Duodenal mucosa (tissue), 2 donors: ENCODE measurements at regions not wholly inside any gene's neighbourhood (a gene's known extent, or its start where the extent isn't known, plus 50 kb on each side); places are given as distances from the start of the nearest gene placed in this dataset.

ENCODE experiments used
- H3K27ac ChIP-seq: one replicate; pipeline ENCODE4 v1.7.0; 2013; ENCODE audit warnings: low read depth, low read length
- H3K27me3 ChIP-seq, 2 donors: one replicate each; pipeline ENCODE4 v1.7.0; 2013; ENCODE audit warnings: low read length in 2 of 2, control low read depth in 1 of 2; ENCODE audit not compliant: insufficient read depth in 2 of 2, control insufficient read depth in 1 of 2
- H3K36me3 ChIP-seq, 2 donors: one replicate each; pipeline ENCODE4 v1.7.0; 2013; ENCODE audit warnings: low read length in 2 of 2, control low read depth in 1 of 2; ENCODE audit not compliant: insufficient read depth in 2 of 2, control insufficient read depth in 1 of 2
- H3K4me1 ChIP-seq, 2 donors: one replicate each; pipeline ENCODE4 v1.7.0; 2013; ENCODE audit warnings: low read length in 2 of 2, control low read depth in 1 of 2; ENCODE audit not compliant: insufficient read depth in 2 of 2, control insufficient read depth in 1 of 2
- H3K4me3 ChIP-seq, 2 donors: one replicate each; pipeline ENCODE4 v1.7.0; 2013; ENCODE audit warnings: low read length in 2 of 2, low read depth in 1 of 2
- H3K9ac ChIP-seq, 2 donors: one replicate each; pipeline ENCODE4 v1.7.0; 2013; ENCODE audit warnings: low read length in 2 of 2, low read depth in 1 of 2
- H3K9me3 ChIP-seq, 2 donors: one replicate each; pipeline ENCODE4 v1.7.0; 2013; ENCODE audit warnings: low read length in 2 of 2, control low read depth in 1 of 2; ENCODE audit not compliant: control insufficient read depth in 1 of 2

DNA sequence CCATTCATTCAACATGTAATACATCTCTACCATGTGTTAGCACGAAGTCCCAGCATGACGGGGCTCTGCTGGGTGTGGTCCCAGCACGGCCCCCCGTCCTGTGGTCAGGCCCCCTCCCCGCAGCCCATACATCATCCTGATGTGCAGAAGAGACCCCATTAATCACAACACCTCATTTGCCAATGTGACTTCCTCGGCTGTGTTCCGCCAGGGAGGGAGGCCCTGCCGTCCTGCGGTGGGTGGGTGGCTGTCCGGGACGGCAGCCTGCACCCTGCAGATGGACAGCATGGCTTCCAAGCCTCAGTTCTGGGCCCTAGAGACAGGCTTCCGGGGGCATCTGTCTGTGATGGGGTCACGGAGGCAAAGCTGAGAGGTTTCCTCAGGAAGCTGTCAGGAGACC, 254.0 kb downstream of the CYP26B1 start:
- Histone ChIP-seq H3K4me3 (no peak overlapping the region), H3K4me1 (no peaks in the 10 kb centered on the region), H3K9ac (no peak overlapping the region)

GRCh38 chr2:71892896-71893295, 254.8 kb downstream of the CYP26B1 start:
- Histone ChIP-seq H3K9me3 (no peaks in the 10 kb centered on the region), H3K36me3 (no peaks in the 10 kb centered on the region)

More for the DNA sequence above, 254.0 kb downstream of the CYP26B1 start:
- Histone ChIP-seq H3K27ac (no peak overlapping the region), H3K36me3 (no peaks in the 10 kb centered on the region), H3K27me3 (peaks cover 0 to 7% of the 10 kb centered on the region in 2 donors), H3K9me3 (no peaks in the 10 kb centered on the region)

GRCh38 chr2:71892423-71892730, 255.3 kb downstream of the CYP26B1 start:
- no peak overlapping the region for H3K27ac ChIP-seq
- no peak overlapping the region for H3K9ac ChIP-seq
- H3K27me3 ChIP-seq, result peaks cover 0 to 7% of the 10 kb centered on the region in 2 donors
- H3K36me3 ChIP-seq, result no peaks in the 10 kb centered on the region
- no peaks in the 10 kb centered on the region for H3K9me3 ChIP-seq
- H3K4me3 ChIP-seq, result no peak overlapping the region
- no peaks in the 10 kb centered on the region for H3K4me1 ChIP-seq

More at GRCh38 chr2:71892896-71893295, 254.8 kb downstream of the CYP26B1 start:
- H3K4me1 ChIP-seq, result no peaks in the 10 kb centered on the region
- no peak overlapping the region for H3K27ac ChIP-seq
- H3K27me3 ChIP-seq, result peaks cover 0 to 7% of the 10 kb centered on the region in 2 donors
- no peak overlapping the region for H3K9ac ChIP-seq
- H3K4me3 ChIP-seq, result no peak overlapping the region

GRCh38 chr2:71891719-71892422, 255.8 kb downstream of the CYP26B1 start:
- H3K9me3 ChIP-seq, result no peaks in the 10 kb centered on the region
- H3K4me3 ChIP-seq, result no peak overlapping the region
- no peak overlapping the region for H3K9ac ChIP-seq

GRCh38 chr2:71891155-71891554, 256.5 kb downstream of the CYP26B1 start:
- no peaks in the 10 kb centered on the region for H3K4me1 ChIP-seq
- H3K9ac ChIP-seq, result no peak overlapping the region
- no peak overlapping the region for H3K4me3 ChIP-seq
- peaks cover 0 to 7% of the 10 kb centered on the region in 2 donors for H3K27me3 ChIP-seq
- H3K27ac ChIP-seq, result no peak overlapping the region
- no peaks in the 10 kb centered on the region for H3K36me3 ChIP-seq
- H3K9me3 ChIP-seq, result no peaks in the 10 kb centered on the region

More at GRCh38 chr2:71891719-71892422, 255.8 kb downstream of the CYP26B1 start:
- Histone ChIP-seq H3K27ac (no peak overlapping the region), H3K36me3 (no peaks in the 10 kb centered on the region), H3K27me3 (peaks cover 0 to 7% of the 10 kb centered on the region in 2 donors), H3K4me1 (no peaks in the 10 kb centered on the region)

GRCh38 chr2:71889759-71890684, 257.6 kb downstream of the CYP26B1 start:
- no peaks in the 10 kb centered on the region for H3K36me3 ChIP-seq
- no peaks in the 10 kb centered on the region for H3K4me1 ChIP-seq
- H3K27ac ChIP-seq, result no peak overlapping the region
- no peak overlapping the region for H3K9ac ChIP-seq
- no peaks in the 10 kb centered on the region for H3K9me3 ChIP-seq
- H3K4me3 ChIP-seq, result no peak overlapping the region
- peaks cover 0 to 7% of the 10 kb centered on the region in 2 donors for H3K27me3 ChIP-seq

GRCh38 chr2:71888751-71889445, 258.8 kb downstream of the CYP26B1 start:
- Histone ChIP-seq H3K27ac (no peak overlapping the region), H3K36me3 (no peaks in the 10 kb centered on the region), H3K9me3 (no peaks in the 10 kb centered on the region), H3K27me3 (peaks cover 0 to 7% of the 10 kb centered on the region in 2 donors), H3K4me1 (peaks cover under 1 to 2% of the 10 kb centered on the region in 2 donors), H3K9ac (no peak overlapping the region), H3K4me3 (no peak overlapping the region)

- H3K27me3 ChIP-seq, result no peaks in the 10 kb centered on the region
- H3K27ac ChIP-seq, result no peak overlapping the region
- no peaks in the 10 kb centered on the region for H3K9me3 ChIP-seq
- H3K4me3 ChIP-seq, result no peak overlapping the region
- H3K9ac ChIP-seq, result no peak overlapping the region
- H3K36me3 ChIP-seq, result no peaks in the 10 kb centered on the region
- peaks cover 10 to 13% of the 10 kb centered on the region in 2 donors for H3K4me1 ChIP-seq
Measured at GRCh38 chr2:71887196-71887595, 260.5 kb downstream of the CYP26B1 start.

DNA sequence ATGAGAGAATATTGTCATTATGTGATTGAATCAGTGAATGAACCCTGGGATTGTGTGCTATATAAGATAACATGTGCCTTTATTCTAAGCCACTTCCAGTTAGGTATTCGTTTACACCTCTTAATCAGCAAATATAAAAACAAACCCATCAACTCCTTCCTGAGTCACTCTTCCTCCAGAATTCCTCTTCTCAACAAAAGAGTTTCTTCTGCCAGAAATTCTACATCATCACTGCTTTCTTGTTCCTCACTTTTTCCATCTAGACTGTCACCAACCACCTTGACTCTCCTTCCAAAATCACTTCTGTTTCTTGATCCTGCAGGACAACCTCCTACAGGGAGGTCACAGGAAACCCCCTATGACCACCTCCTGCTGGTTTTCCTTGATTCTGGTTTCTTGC, 261.4 kb downstream of the CYP26B1 start:
- Histone ChIP-seq H3K4me1 (peaks cover 10 to 15% of the 10 kb centered on the region in 2 donors), H3K4me3 (no peak overlapping the region), H3K27ac (no peak overlapping the region), H3K36me3 (no peaks in the 10 kb centered on the region), H3K9me3 (no peaks in the 10 kb centered on the region), H3K9ac (no peak overlapping the region), H3K27me3 (no peaks in the 10 kb centered on the region)
